ENCODE measurements at regions not wholly inside any gene's neighbourhood (a gene's known extent, or its start where the extent isn't known, plus 50 kb on each side); places are given as distances from the start of the nearest gene placed in this dataset.

- Histone ChIP-seq H2AFZ (ENCODE audit: low read length) (no peak overlapping the region), H3K4me1 (ENCODE audit: low read length) (no peaks in the 10 kb centered on the region), H3K9ac (ENCODE audit: low read length) (no peak overlapping the region), H3K4me3 (ENCODE audit: low read length) (no peak overlapping the region), H3K4me2 (ENCODE audit: low read depth, low read length) (no peak overlapping the region), H3K36me3 (replicated peaks; ENCODE audit: insufficient read depth, low read length) (no peaks in the 10 kb centered on the region), H3K9me2 (replicated peaks; ENCODE audit: insufficient read depth, low read length) (no peaks in the 10 kb centered on the region), H3K9me3 (replicated peaks; ENCODE audit: insufficient read depth, low read length) (no peaks in the 10 kb centered on the region), H3F3A (ENCODE audit: insufficient read depth, low read length) (no peaks in the 10 kb centered on the region), H3K27me3 (replicated peaks; ENCODE audit: insufficient read depth, low read length) (no peaks in the 10 kb centered on the region), H3K27ac (ENCODE audit: low read length) (no peak overlapping the region), H4K20me1 (ENCODE audit: insufficient read depth, low read length) (no peaks in the 10 kb centered on the region), H3K79me2 (ENCODE audit: low read length) (no peaks in the 10 kb centered on the region)
- no peak for DNase-seq
- TF ChIP-seq EZH2phosphoT487 (IDR thresholded peaks at IDR 0.05; ENCODE audit: low read length) (no peak), EZH2 (optimal IDR thresholded peaks at IDR 0.05; ENCODE audit: low read depth, low read length) (no peak)
- TF ChIP-seq, protein P1, sequence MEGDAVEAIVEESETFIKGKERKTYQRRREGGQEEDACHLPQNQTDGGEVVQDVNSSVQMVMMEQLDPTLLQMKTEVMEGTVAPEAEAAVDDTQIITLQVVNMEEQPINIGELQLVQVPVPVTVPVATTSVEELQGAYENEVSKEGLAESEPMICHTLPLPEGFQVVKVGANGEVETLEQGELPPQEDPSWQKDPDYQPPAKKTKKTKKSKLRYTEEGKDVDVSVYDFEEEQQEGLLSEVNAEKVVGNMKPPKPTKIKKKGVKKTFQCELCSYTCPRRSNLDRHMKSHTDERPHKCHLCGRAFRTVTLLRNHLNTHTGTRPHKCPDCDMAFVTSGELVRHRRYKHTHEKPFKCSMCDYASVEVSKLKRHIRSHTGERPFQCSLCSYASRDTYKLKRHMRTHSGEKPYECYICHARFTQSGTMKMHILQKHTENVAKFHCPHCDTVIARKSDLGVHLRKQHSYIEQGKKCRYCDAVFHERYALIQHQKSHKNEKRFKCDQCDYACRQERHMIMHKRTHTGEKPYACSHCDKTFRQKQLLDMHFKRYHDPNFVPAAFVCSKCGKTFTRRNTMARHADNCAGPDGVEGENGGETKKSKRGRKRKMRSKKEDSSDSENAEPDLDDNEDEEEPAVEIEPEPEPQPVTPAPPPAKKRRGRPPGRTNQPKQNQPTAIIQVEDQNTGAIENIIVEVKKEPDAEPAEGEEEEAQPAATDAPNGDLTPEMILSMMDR (IDR thresholded peaks at IDR 0.05; ENCODE audit: low read length): no peak
These were observed 253.2 kb upstream of the FZD8 start for GRCh38 chr10:35895331-35895730.

GRCh38 chr10:35892526-35892925 lies 250.4 kb upstream of the FZD8 start:
- Histone ChIP-seq H2AFZ (ENCODE audit: low read length) (no peak overlapping the region), H3K9me2 (replicated peaks; ENCODE audit: insufficient read depth, low read length) (no peaks in the 10 kb centered on the region), H3K4me2 (ENCODE audit: low read depth, low read length) (no peak overlapping the region), H3K9me3 (replicated peaks; ENCODE audit: insufficient read depth, low read length) (no peaks in the 10 kb centered on the region), H3K36me3 (replicated peaks; ENCODE audit: insufficient read depth, low read length) (no peaks in the 10 kb centered on the region), H3K79me2 (ENCODE audit: low read length) (no peaks in the 10 kb centered on the region), H3K9ac (ENCODE audit: low read length) (no peak overlapping the region), H3K4me1 (ENCODE audit: low read length) (no peaks in the 10 kb centered on the region), H3K27ac (ENCODE audit: low read length) (no peak overlapping the region), H3K27me3 (replicated peaks; ENCODE audit: insufficient read depth, low read length) (no peaks in the 10 kb centered on the region), H4K20me1 (ENCODE audit: insufficient read depth, low read length) (no peaks in the 10 kb centered on the region), H3K4me3 (ENCODE audit: low read length) (no peak overlapping the region), H3F3A (ENCODE audit: insufficient read depth, low read length) (no peaks in the 10 kb centered on the region)
- no peak for TF ChIP-seq EZH2 (optimal IDR thresholded peaks at IDR 0.05; ENCODE audit: low read depth, low read length)
- TF ChIP-seq, protein P1 (IDR thresholded peaks at IDR 0.05; ENCODE audit: low read length): no peak
- no peak for TF ChIP-seq EZH2phosphoT487 (IDR thresholded peaks at IDR 0.05; ENCODE audit: low read length)
- no peak for DNase-seq

GRCh38 chr10:35890676-35891495 lies 248.8 kb upstream of the FZD8 start:
- H3K4me2 ChIP-seq (ENCODE audit: low read depth, low read length): no peak overlapping the region

More at GRCh38 chr10:35890676-35891495, 248.8 kb upstream of the FZD8 start:
- Histone ChIP-seq H3K9me3 (replicated peaks; ENCODE audit: insufficient read depth, low read length) (no peaks in the 10 kb centered on the region), H4K20me1 (ENCODE audit: insufficient read depth, low read length) (no peaks in the 10 kb centered on the region), H3K79me2 (ENCODE audit: low read length) (no peaks in the 10 kb centered on the region), H2AFZ (ENCODE audit: low read length) (no peak overlapping the region), H3K4me3 (ENCODE audit: low read length) (no peak overlapping the region), H3K9ac (ENCODE audit: low read length) (no peak overlapping the region), H3K36me3 (replicated peaks; ENCODE audit: insufficient read depth, low read length) (no peaks in the 10 kb centered on the region), H3K27ac (ENCODE audit: low read length) (no peak overlapping the region), H3K9me2 (replicated peaks; ENCODE audit: insufficient read depth, low read length) (no peaks in the 10 kb centered on the region), H3K27me3 (replicated peaks; ENCODE audit: insufficient read depth, low read length) (no peaks in the 10 kb centered on the region), H3K4me1 (ENCODE audit: low read length) (no peaks in the 10 kb centered on the region), H3F3A (ENCODE audit: insufficient read depth, low read length) (no peaks in the 10 kb centered on the region)
- DNase-seq: no peak
- TF ChIP-seq EZH2phosphoT487 (IDR thresholded peaks at IDR 0.05; ENCODE audit: low read length) (no peak), EZH2 (optimal IDR thresholded peaks at IDR 0.05; ENCODE audit: low read depth, low read length) (no peak)
- TF ChIP-seq, protein P1 (IDR thresholded peaks at IDR 0.05; ENCODE audit: low read length): no peak

Data from MM.1S (cell line).